ENCODE measurements at regions not wholly inside any gene's neighbourhood (a gene's known extent, or its start where the extent isn't known, plus 50 kb on each side); places are given as distances from the start of the nearest gene placed in this dataset.

DNA sequence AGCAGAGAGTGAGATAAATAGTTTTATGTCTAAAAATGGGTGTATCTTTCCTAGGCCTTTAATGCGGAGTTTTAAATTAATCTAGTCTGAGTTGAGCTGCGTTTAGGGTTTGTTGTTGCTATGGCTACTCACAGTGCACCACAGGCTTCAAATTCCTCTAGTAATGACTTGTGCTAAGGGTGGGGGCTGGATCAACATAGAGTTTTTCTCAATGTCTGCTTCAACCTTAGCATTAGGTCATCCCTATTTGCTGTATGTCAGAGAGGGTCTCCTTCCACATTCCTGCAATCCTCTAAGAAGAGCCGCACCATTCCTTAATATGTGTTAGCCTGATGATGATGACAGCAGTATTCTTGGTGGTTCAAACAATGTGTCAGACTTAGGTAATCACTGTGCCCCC lies 465.6 kb upstream of the KIF2A start:
- H3K9ac ChIP-seq (ENCODE audit: low read depth in 1 of 2, low read length in 2 of 2): no peak overlapping the region
- H3K27ac ChIP-seq (ENCODE audit: low read depth in 1 of 2, low read length in 2 of 2): no peak overlapping the region
- H3K4me1 ChIP-seq (ENCODE audit: control insufficient read depth in 4 of 4, insufficient read depth in 4 of 4, low read length in 3 of 4): no peaks in the 10 kb centered on the region
- no peaks in the 10 kb centered on the region for H3K9me3 ChIP-seq (ENCODE audit: control insufficient read depth in 4 of 4, low read length in 3 of 4)
- peaks cover 0 to 4% (median 0%) of the 10 kb centered on the region in 4 donors for H3K27me3 ChIP-seq (ENCODE audit: control insufficient read depth in 4 of 4, insufficient read depth in 4 of 4, low read length in 3 of 4)
- WGBS: 75% methylated on average over 3 of the region's 3 CpGs
- TF ChIP-seq GABPA (IDR thresholded peaks at IDR 0.05 in 1 of 2, conservative IDR thresholded peaks at IDR 0.05 in 1 of 2) (no peak), JUND (IDR thresholded peaks at IDR 0.05) (no peak), NR2F2 (IDR thresholded peaks at IDR 0.05) (no peak)
- TF ChIP-seq, protein P1, sequence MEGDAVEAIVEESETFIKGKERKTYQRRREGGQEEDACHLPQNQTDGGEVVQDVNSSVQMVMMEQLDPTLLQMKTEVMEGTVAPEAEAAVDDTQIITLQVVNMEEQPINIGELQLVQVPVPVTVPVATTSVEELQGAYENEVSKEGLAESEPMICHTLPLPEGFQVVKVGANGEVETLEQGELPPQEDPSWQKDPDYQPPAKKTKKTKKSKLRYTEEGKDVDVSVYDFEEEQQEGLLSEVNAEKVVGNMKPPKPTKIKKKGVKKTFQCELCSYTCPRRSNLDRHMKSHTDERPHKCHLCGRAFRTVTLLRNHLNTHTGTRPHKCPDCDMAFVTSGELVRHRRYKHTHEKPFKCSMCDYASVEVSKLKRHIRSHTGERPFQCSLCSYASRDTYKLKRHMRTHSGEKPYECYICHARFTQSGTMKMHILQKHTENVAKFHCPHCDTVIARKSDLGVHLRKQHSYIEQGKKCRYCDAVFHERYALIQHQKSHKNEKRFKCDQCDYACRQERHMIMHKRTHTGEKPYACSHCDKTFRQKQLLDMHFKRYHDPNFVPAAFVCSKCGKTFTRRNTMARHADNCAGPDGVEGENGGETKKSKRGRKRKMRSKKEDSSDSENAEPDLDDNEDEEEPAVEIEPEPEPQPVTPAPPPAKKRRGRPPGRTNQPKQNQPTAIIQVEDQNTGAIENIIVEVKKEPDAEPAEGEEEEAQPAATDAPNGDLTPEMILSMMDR (IDR thresholded peaks at IDR 0.05; ENCODE audit: low read depth, low read length, missing input control): no peak
- TF ChIP-seq, protein P2, sequence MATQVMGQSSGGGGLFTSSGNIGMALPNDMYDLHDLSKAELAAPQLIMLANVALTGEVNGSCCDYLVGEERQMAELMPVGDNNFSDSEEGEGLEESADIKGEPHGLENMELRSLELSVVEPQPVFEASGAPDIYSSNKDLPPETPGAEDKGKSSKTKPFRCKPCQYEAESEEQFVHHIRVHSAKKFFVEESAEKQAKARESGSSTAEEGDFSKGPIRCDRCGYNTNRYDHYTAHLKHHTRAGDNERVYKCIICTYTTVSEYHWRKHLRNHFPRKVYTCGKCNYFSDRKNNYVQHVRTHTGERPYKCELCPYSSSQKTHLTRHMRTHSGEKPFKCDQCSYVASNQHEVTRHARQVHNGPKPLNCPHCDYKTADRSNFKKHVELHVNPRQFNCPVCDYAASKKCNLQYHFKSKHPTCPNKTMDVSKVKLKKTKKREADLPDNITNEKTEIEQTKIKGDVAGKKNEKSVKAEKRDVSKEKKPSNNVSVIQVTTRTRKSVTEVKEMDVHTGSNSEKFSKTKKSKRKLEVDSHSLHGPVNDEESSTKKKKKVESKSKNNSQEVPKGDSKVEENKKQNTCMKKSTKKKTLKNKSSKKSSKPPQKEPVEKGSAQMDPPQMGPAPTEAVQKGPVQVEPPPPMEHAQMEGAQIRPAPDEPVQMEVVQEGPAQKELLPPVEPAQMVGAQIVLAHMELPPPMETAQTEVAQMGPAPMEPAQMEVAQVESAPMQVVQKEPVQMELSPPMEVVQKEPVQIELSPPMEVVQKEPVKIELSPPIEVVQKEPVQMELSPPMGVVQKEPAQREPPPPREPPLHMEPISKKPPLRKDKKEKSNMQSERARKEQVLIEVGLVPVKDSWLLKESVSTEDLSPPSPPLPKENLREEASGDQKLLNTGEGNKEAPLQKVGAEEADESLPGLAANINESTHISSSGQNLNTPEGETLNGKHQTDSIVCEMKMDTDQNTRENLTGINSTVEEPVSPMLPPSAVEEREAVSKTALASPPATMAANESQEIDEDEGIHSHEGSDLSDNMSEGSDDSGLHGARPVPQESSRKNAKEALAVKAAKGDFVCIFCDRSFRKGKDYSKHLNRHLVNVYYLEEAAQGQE (IDR thresholded peaks at IDR 0.05): no peak
- no peak overlapping the region for H3K4me3 ChIP-seq (ENCODE audit: low read depth in 1 of 3, low read length in 3 of 3)
- DNase-seq (ENCODE audit: low spot score): no peak
- H3K36me3 ChIP-seq (ENCODE audit: control insufficient read depth in 4 of 4, insufficient read depth in 3 of 4, low read depth in 1 of 4, low read length in 3 of 4): no peaks in the 10 kb centered on the region

DNA sequence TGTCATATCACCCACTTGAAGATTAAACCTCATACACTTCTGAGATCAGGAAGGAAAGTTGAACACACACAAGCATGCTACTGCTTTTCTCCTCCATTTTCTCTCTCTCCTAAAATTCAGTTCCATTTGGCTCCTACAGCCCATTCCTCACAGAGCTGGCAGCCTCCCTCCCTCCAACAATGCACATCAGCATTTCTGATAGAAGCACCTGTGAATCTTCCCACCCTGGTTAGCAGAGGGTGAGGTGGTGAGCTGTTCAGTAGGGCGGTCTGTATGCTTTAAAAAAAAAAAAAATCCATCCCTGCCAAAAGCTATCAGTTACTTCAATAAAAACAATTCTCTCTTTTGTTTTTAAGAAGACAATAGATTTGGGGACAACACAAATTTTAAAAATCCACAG lies 463.2 kb upstream of the KIF2A start:
- Histone ChIP-seq H3K9me3 (ENCODE audit: control insufficient read depth in 4 of 4, low read length in 3 of 4) (peaks cover 0 to 2% (median 0%) of the 10 kb centered on the region in 4 donors), H3K36me3 (ENCODE audit: control insufficient read depth in 4 of 4, insufficient read depth in 3 of 4, low read depth in 1 of 4, low read length in 3 of 4) (no peaks in the 10 kb centered on the region), H3K9ac (ENCODE audit: low read depth in 1 of 2, low read length in 2 of 2) (no peak overlapping the region), H3K4me3 (ENCODE audit: low read depth in 1 of 3, low read length in 3 of 3) (no peak overlapping the region), H3K4me1 (ENCODE audit: control insufficient read depth in 4 of 4, insufficient read depth in 4 of 4, low read length in 3 of 4) (no peaks in the 10 kb centered on the region), H3K27me3 (ENCODE audit: control insufficient read depth in 4 of 4, insufficient read depth in 4 of 4, low read length in 3 of 4) (peaks cover 0 to 6% (median 0%) of the 10 kb centered on the region in 4 donors), H3K27ac (ENCODE audit: low read depth in 1 of 2, low read length in 2 of 2) (no peak overlapping the region)
- 90% methylated on average over 1 of the region's 1 CpG for WGBS
- no peak for DNase-seq (ENCODE audit: low spot score)
- TF ChIP-seq NR2F2 (IDR thresholded peaks at IDR 0.05) (no peak), YY1 (IDR thresholded peaks at IDR 0.05) (no peak), MAX (IDR thresholded peaks at IDR 0.05) (no peak), FOXA1 (IDR thresholded peaks at IDR 0.05) (no peak)

DNA sequence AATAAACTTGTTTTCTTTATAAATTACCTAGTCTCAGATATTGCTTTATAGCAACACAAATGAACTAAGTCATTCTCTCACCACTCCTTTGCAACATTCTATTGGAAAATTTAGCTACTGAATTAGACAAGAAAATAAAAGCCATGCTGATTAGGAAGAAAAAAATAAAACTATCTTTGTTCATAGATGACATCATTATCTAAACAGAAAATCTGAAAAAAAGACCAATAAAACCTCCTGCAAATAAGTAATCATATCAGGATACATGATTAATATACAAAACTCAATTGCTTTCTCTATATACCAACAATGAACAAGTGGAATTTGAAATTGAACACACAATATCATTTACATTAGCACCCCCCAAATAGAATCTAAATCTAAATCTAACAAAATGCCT lies 455.3 kb upstream of the KIF2A start:
- Histone ChIP-seq H3K27me3 (ENCODE audit: control insufficient read depth in 4 of 4, insufficient read depth in 4 of 4, low read length in 3 of 4) (peaks cover 0 to 3% (median 0%) of the 10 kb centered on the region in 4 donors), H3K4me3 (ENCODE audit: low read depth in 1 of 3, low read length in 3 of 3) (no peak overlapping the region), H3K4me1 (ENCODE audit: control insufficient read depth in 4 of 4, insufficient read depth in 4 of 4, low read length in 3 of 4) (no peaks in the 10 kb centered on the region), H3K27ac (ENCODE audit: low read depth in 1 of 2, low read length in 2 of 2) (no peak overlapping the region), H3K9ac (ENCODE audit: low read depth in 1 of 2, low read length in 2 of 2) (no peak overlapping the region), H3K9me3 (ENCODE audit: control insufficient read depth in 4 of 4, low read length in 3 of 4) (peaks cover 0 to 2% (median 0%) of the 10 kb centered on the region in 4 donors), H3K36me3 (ENCODE audit: control insufficient read depth in 4 of 4, insufficient read depth in 3 of 4, low read depth in 1 of 4, low read length in 3 of 4) (no peaks in the 10 kb centered on the region)
- DNase-seq (ENCODE audit: low spot score): no peak
- TF ChIP-seq, protein P1 (IDR thresholded peaks at IDR 0.05; ENCODE audit: low read depth, low read length, missing input control): no peak
- TF ChIP-seq ATF3 (IDR thresholded peaks at IDR 0.05) (no peak), YY1 (IDR thresholded peaks at IDR 0.05) (no peak), FOXA1 (IDR thresholded peaks at IDR 0.05) (no peak), SP1 (IDR thresholded peaks at IDR 0.05) (no peak), GABPA (IDR thresholded peaks at IDR 0.05 in 1 of 2, conservative IDR thresholded peaks at IDR 0.05 in 1 of 2) (no peak), FOXA2 (IDR thresholded peaks at IDR 0.05) (no peak), HNF4G (IDR thresholded peaks at IDR 0.05) (no peak), NR2F2 (IDR thresholded peaks at IDR 0.05) (no peak)
